ENCODE measurements at regions not wholly inside any gene's neighbourhood (a gene's known extent, or its start where the extent isn't known, plus 50 kb on each side); places are given as distances from the start of the nearest gene placed in this dataset.

- no peak overlapping the region for H3K27ac Mint-ChIP-seq
- CTCF ChIA-PET: no interaction called here
- Histone ChIP-seq H3K4me1 (ENCODE audit: insufficient read depth, low read length) (no peaks in the 10 kb centered on the region), H3K9me3 (ENCODE audit: control insufficient read depth in 1 of 2, insufficient read depth in 1 of 2, low read length in 2 of 2) (peaks cover 0 to 10% of the 10 kb centered on the region in 2 experiments), H3K27me3 (ENCODE audit: control insufficient read depth in 1 of 2, insufficient read depth in 2 of 2, low read length in 2 of 2) (no peaks in the 10 kb centered on the region), H3K36me3 (ENCODE audit: insufficient read depth, low read length) (no peaks in the 10 kb centered on the region), H3K27ac (ENCODE audit: low read depth in 1 of 2, low read length in 2 of 2) (no peak overlapping the region), H3K4me3 (ENCODE audit: low read length) (no peak overlapping the region)
- POLR2A ChIA-PET: no interaction called here
- H3K27me3 Mint-ChIP-seq: no peaks in the 10 kb centered on the region
- TF ChIP-seq CTCF (IDR thresholded peaks at IDR 0.05): no peak
- DNase-seq: no peak
- no peaks in the 10 kb centered on the region for H3K36me3 Mint-ChIP-seq (ENCODE audit: low read depth)
- H3K4me1 Mint-ChIP-seq (ENCODE audit: low read depth): no peaks in the 10 kb centered on the region
- H3K9me3 Mint-ChIP-seq: peaks cover 4% of the 10 kb centered on the region
- no peak overlapping the region for H3K4me3 Mint-ChIP-seq
- intact Hi-C loops (cut with DNase I, micrococcal nuclease): no loop called here
- no peak for ATAC-seq (ENCODE audit: poor library complexity)
Observed at GRCh38 chr11:80502511-80502910, 1061.7 kb upstream of the TENM4 start.

- no peaks in the 10 kb centered on the region for H3K4me1 ChIP-seq (ENCODE audit: insufficient read depth, low read length)
- Mint-ChIP-seq H3K4me1 (ENCODE audit: low read depth) (no peaks in the 10 kb centered on the region), H3K27me3 (no peaks in the 10 kb centered on the region), H3K9me3 (peaks cover 2% of the 10 kb centered on the region), H3K4me3 (no peak overlapping the region), H3K27ac (no peak overlapping the region), H3K36me3 (ENCODE audit: low read depth) (no peaks in the 10 kb centered on the region)
- CTCF ChIA-PET: no interaction called here
- no peak for TF ChIP-seq CTCF (IDR thresholded peaks at IDR 0.05)
- ATAC-seq (ENCODE audit: poor library complexity) (no peak), DNase-seq (no peak)
- intact Hi-C loops (cut with DNase I, micrococcal nuclease): no loop called here
- POLR2A ChIA-PET: no interaction called here
- no peak overlapping the region for H3K4me3 ChIP-seq (ENCODE audit: low read length)
- no peaks in the 10 kb centered on the region for H3K36me3 ChIP-seq (ENCODE audit: insufficient read depth, low read length)
- no peak overlapping the region for H3K27ac ChIP-seq (ENCODE audit: low read depth in 1 of 2, low read length in 2 of 2)
- H3K27me3 ChIP-seq (ENCODE audit: control insufficient read depth in 1 of 2, insufficient read depth in 2 of 2, low read length in 2 of 2): no peaks in the 10 kb centered on the region
- H3K9me3 ChIP-seq (ENCODE audit: control insufficient read depth in 1 of 2, insufficient read depth in 1 of 2, low read length in 2 of 2): peaks cover 17 to 18% of the 10 kb centered on the region in 2 experiments
Observed at GRCh38 chr11:80495116-80495515, 1054.3 kb upstream of the TENM4 start.

- no peak overlapping the region for H3K4me3 ChIP-seq (ENCODE audit: low read length)
- peaks cover 9% of the 10 kb centered on the region for H3K9me3 Mint-ChIP-seq
- no peaks in the 10 kb centered on the region for H3K4me1 ChIP-seq (ENCODE audit: insufficient read depth, low read length)
- ChIA-PET POLR2A (no interaction called here), CTCF (no interaction called here)
- no peaks in the 10 kb centered on the region for H3K36me3 ChIP-seq (ENCODE audit: insufficient read depth, low read length)
- H3K27ac ChIP-seq (ENCODE audit: low read depth in 1 of 2, low read length in 2 of 2): no peak overlapping the region
- no peak overlapping the region for H3K4me3 Mint-ChIP-seq
- ATAC-seq (ENCODE audit: poor library complexity) (no peak), DNase-seq (no peak)
- intact Hi-C loops (cut with DNase I, micrococcal nuclease): no loop called here
- no peaks in the 10 kb centered on the region for H3K27me3 ChIP-seq (ENCODE audit: control insufficient read depth in 1 of 2, insufficient read depth in 2 of 2, low read length in 2 of 2)
- H3K27ac Mint-ChIP-seq: no peak overlapping the region
- peaks cover 0 to 4% of the 10 kb centered on the region in 2 experiments for H3K9me3 ChIP-seq (ENCODE audit: control insufficient read depth in 1 of 2, insufficient read depth in 1 of 2, low read length in 2 of 2)
- no peaks in the 10 kb centered on the region for H3K4me1 Mint-ChIP-seq (ENCODE audit: low read depth)
- no peak for TF ChIP-seq CTCF (IDR thresholded peaks at IDR 0.05)
- no peaks in the 10 kb centered on the region for H3K36me3 Mint-ChIP-seq (ENCODE audit: low read depth)
- no peaks in the 10 kb centered on the region for H3K27me3 Mint-ChIP-seq
Observed at GRCh38 chr11:80487952-80488351, 1047.1 kb upstream of the TENM4 start.

Measured in CD4-positive, alpha-beta T cell (primary cell).